Omental fat pad (tissue), 3 donors: ENCODE measurements at regions not wholly inside any gene's neighbourhood (a gene's known extent, or its start where the extent isn't known, plus 50 kb on each side); places are given as distances from the start of the nearest gene placed in this dataset.

ENCODE experiments used
- ATAC-seq: fragments of 150-250 bp; one replicate; pipeline ENCODE4 v1.9.1; 2016; ENCODE audit warnings: mild to moderate bottlenecking, moderate library complexity; ENCODE audit not compliant: low FRiP score
- DNase-seq: peaks from one replicate; pipeline ENCODE4 v3.0.0-alpha.2; 2019; ENCODE audit warnings: low spot score
- CTCF ChIP-seq, 3 donors: fragments of 450-650 bp; IDR thresholded peaks; one replicate each; pipeline ENCODE4 v1.5.1; 2016 to 2017; ENCODE audit warnings: antibody characterized with exemption in 3 of 3, mild to moderate bottlenecking in 3 of 3, moderate library complexity in 2 of 3

GRCh38 chr3:127387119-127387518 lies 99.3 kb upstream of the PRR20G start:
- TF ChIP-seq CTCF (IDR thresholded peaks at IDR 0.05): no peak
- DNase-seq: no peak
- no peak for ATAC-seq

GRCh38 chr3:127386490-127386889 lies 98.6 kb upstream of the PRR20G start:
- DNase-seq (no peak), ATAC-seq (no peak)
- no peak for TF ChIP-seq CTCF (IDR thresholded peaks at IDR 0.05)

- no peak for TF ChIP-seq CTCF (IDR thresholded peaks at IDR 0.05)
- DNase-seq (no peak), ATAC-seq (no peak)
Measured at GRCh38 chr3:127385540-127385870, 97.7 kb upstream of the PRR20G start.

GRCh38 chr3:127384717-127385539 lies 97.1 kb upstream of the PRR20G start:
- no peak for DNase-seq
- no peak for ATAC-seq
- TF ChIP-seq CTCF (IDR thresholded peaks at IDR 0.05): no peak

GRCh38 chr3:127383656-127384179 lies 95.9 kb upstream of the PRR20G start:
- no peak for TF ChIP-seq CTCF (IDR thresholded peaks at IDR 0.05)
- no peak for DNase-seq
- no peak for ATAC-seq

GRCh38 chr3:127377801-127378655 lies 90.2 kb upstream of the PRR20G start:
- ATAC-seq (no peak), DNase-seq (no peak)
- no peak for TF ChIP-seq CTCF (IDR thresholded peaks at IDR 0.05)
